ENCODE measurements at regions not wholly inside any gene's neighbourhood (a gene's known extent, or its start where the extent isn't known, plus 50 kb on each side); places are given as distances from the start of the nearest gene placed in this dataset.

DNA sequence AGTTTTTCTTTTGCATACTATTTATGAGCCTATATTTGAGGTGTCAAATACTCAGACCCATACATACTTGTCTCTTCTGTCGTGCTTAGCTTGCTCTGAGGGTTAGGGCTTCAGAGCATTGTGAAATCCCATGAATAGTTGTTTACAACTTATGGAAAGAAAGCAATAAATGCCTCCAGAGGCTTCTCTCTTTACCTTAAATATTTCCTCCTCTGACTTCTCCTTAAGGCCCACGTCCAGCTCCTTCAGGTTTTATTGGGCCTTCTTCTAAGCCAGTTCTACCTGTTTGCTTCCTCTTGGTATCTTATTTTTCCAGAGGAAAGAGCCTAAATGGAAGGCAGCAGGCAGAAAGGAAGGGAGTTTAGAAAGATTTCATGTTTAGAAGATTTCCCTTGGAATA lies 218.6 kb downstream of the SPTSSA start:
- no peaks in the 10 kb centered on the region for H3K4me1 ChIP-seq (ENCODE audit: insufficient read depth, low read length)
- no peak overlapping the region for H2AFZ ChIP-seq (ENCODE audit: low read depth, low read length)
- no peaks in the 10 kb centered on the region for H3K9me3 ChIP-seq (ENCODE audit: low read length)
- no peak overlapping the region for H3K4me3 ChIP-seq (ENCODE audit: low read length)
- no peaks in the 10 kb centered on the region for H3K36me3 ChIP-seq (ENCODE audit: insufficient read depth, low read length)
- H3K27me3 ChIP-seq (ENCODE audit: insufficient read depth, low read length) = no peaks in the 10 kb centered on the region

DNA sequence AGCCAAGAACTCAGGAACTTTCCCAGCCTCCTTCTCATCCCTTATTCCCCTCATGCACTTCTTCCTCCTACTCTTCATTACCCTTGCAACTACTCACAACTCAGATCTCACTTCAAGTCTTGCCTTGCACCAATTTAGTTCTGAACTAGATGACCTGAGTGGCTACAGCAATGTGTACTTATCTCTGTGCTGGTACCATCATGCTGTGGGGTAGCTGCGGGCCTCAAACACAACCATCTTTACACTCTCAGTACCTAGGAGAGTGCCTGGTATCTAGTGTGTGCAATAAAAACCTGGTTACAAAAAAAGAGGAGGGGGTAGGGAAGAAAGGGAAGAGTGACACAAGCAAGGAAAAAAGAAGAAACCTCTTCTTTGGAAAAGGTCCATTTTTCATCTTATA lies 219.0 kb downstream of the SPTSSA start:
- Histone ChIP-seq H3K27me3 (ENCODE audit: insufficient read depth, low read length) (no peaks in the 10 kb centered on the region), H3K4me3 (ENCODE audit: low read length) (no peak overlapping the region), H3K36me3 (ENCODE audit: insufficient read depth, low read length) (no peaks in the 10 kb centered on the region), H3K9me3 (ENCODE audit: low read length) (no peaks in the 10 kb centered on the region), H2AFZ (ENCODE audit: low read depth, low read length) (no peak overlapping the region), H3K4me1 (ENCODE audit: insufficient read depth, low read length) (no peaks in the 10 kb centered on the region)

DNA sequence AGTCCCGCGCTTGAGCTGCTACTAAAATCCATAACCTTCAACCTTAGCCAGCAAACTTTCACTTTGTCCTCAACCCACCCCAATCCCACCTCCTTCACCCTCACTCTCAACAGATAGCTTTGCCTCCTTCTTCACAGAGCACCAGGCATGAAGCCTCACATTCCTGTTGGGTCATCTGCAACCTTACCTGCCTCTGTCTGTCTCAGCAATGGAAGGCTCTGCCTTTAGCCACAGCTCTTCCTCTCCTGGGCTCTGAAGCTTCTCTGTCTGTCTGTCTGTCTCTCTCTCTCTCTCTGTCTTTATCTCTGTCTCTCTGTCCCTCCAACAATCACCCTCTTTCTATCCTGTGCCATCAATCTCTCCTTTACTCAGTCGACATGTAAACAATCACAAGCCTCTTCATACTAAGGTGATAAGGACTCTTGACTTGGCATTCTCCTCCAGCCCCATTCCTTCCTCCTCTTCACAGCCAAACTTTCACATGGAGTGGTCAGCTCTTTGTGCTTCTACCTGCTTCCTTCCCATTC lies 220.8 kb downstream of the SPTSSA start:
- Histone ChIP-seq H3K4me3 (ENCODE audit: low read length) (no peak overlapping the region), H3K4me1 (ENCODE audit: insufficient read depth, low read length) (no peaks in the 10 kb centered on the region), H3K36me3 (ENCODE audit: insufficient read depth, low read length) (no peaks in the 10 kb centered on the region), H3K27me3 (ENCODE audit: insufficient read depth, low read length) (no peaks in the 10 kb centered on the region), H2AFZ (ENCODE audit: low read depth, low read length) (no peak overlapping the region), H3K9me3 (ENCODE audit: low read length) (no peaks in the 10 kb centered on the region)

DNA sequence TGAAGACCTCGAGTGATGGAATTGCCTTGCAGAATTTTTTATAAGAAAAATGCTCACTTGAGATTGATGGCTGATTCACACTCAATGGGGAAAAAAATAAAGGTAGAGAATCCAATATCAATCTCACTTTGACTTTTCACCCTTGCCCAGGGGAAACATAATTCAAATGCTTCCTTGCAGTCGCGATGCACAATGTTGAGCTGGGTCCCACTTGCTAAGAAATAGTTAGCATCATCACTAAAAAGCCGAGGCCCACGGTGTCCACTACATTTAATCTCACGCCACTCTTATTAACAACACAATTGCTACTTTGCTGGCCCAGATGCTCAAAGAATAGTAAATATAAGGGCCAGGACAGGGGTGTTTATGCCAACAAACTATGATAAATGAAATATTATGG lies 223.4 kb downstream of the SPTSSA start:
- Histone ChIP-seq H3K27me3 (ENCODE audit: insufficient read depth, low read length) (no peaks in the 10 kb centered on the region), H3K4me3 (ENCODE audit: low read length) (no peak overlapping the region), H3K4me1 (ENCODE audit: insufficient read depth, low read length) (no peaks in the 10 kb centered on the region)

DNA sequence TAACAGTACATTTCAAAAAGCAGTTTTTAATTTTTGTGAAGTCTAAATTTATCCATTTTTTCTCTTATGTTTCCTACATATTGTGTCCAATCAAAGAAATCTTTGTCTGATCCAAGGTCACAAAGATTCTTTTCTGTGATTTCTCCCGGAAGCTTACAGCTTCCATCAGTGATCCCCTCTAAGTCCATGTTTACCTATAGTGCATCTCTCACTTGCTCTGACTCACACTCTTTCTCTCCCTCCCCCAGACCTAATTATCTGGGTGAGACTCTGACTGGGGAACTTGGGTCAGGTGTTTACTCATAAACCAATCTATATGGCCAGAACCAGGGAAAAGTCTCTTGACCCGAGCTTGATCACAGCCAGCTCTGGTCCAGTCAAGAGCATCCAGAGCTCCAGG lies 224.4 kb downstream of the SPTSSA start:
- Histone ChIP-seq H2AFZ (ENCODE audit: low read depth, low read length) (no peak overlapping the region), H3K36me3 (ENCODE audit: insufficient read depth, low read length) (no peaks in the 10 kb centered on the region), H3K9me3 (ENCODE audit: low read length) (no peaks in the 10 kb centered on the region), H3K27me3 (ENCODE audit: insufficient read depth, low read length) (no peaks in the 10 kb centered on the region), H3K4me3 (ENCODE audit: low read length) (no peak overlapping the region), H3K4me1 (ENCODE audit: insufficient read depth, low read length) (no peaks in the 10 kb centered on the region)

More for the DNA sequence above, 223.4 kb downstream of the SPTSSA start:
- Histone ChIP-seq H3K9me3 (ENCODE audit: low read length) (no peaks in the 10 kb centered on the region), H3K36me3 (ENCODE audit: insufficient read depth, low read length) (no peaks in the 10 kb centered on the region), H2AFZ (ENCODE audit: low read depth, low read length) (no peak overlapping the region)

DNA sequence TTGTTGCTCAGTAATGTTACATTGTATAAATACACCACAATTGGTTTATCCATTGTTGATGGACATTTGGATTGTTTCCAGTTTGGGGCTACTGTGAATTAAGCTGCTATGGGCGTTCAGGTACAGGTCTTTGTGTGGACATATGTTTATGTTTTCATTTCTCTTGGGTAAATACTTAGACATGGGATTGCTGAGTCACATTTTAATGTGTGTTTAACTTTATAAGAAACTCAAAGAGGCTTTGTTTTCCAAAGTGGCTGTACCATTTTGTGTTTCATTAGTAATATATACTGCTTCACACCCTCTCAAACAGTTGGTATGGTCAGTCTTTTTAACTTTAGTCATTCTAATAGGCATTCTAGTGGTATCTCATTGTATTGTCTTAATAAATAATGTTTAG lies 225.0 kb downstream of the SPTSSA start:
- Histone ChIP-seq H3K4me1 (ENCODE audit: insufficient read depth, low read length) (no peaks in the 10 kb centered on the region), H2AFZ (ENCODE audit: low read depth, low read length) (no peak overlapping the region), H3K4me3 (ENCODE audit: low read length) (no peak overlapping the region), H3K9me3 (ENCODE audit: low read length) (no peaks in the 10 kb centered on the region), H3K36me3 (ENCODE audit: insufficient read depth, low read length) (no peaks in the 10 kb centered on the region), H3K27me3 (ENCODE audit: insufficient read depth, low read length) (no peaks in the 10 kb centered on the region)

DNA sequence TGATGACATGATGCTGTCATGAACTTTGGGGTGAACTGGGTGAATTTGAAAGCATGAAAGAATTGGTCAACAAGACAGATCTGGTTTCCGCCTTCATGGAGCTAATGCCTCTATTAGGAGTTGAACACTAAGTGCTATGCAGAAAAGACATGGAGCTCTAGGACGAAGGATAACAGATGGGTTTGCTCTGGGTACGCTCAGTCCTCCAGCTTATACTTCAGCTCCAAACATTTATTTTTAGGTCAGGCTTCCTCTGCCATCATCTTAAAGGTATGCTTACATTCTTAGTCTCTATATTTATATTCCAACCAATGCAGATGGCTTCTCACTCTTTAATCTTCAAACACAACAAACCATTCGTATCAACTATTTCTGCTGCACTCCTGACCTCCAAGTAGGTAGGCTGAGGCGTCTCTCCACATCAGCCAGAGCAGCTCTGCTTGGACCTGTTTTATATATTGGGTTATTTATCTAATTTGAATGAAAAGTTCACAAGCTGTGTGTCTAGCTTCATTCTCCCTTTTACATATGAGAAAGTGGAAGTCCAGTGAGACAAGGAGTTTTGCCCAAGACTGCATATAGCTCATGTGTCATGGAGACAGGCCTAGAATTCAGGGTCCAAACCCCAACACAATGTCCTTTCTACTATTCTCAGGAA lies 226.3 kb downstream of the SPTSSA start:
- Histone ChIP-seq H2AFZ (ENCODE audit: low read depth, low read length) (no peak overlapping the region), H3K36me3 (ENCODE audit: insufficient read depth, low read length) (no peaks in the 10 kb centered on the region), H3K27me3 (ENCODE audit: insufficient read depth, low read length) (no peaks in the 10 kb centered on the region), H3K4me3 (ENCODE audit: low read length) (no peak overlapping the region), H3K9me3 (ENCODE audit: low read length) (no peaks in the 10 kb centered on the region), H3K4me1 (ENCODE audit: insufficient read depth, low read length) (no peaks in the 10 kb centered on the region)

DNA sequence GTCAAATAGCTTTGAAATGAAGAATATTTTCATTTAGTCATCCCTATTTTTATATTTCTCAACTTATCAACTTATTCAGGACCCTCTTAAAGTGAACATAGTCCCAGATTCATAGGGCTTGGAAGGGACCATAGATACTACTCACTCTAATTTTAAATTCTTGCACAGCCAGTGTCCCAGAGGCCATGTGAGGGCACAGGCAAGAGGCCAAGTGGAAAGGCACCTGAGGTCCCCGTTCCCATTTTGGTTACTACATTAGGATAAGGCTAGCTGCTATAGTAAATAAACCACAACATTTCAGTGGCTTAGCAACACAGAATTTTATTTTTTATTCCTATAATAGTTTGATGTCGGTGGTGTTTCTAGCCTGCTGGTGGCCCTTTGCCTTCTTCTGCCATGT lies 227.8 kb downstream of the SPTSSA start:
- Histone ChIP-seq H3K36me3 (ENCODE audit: insufficient read depth, low read length) (no peaks in the 10 kb centered on the region), H3K9me3 (ENCODE audit: low read length) (no peaks in the 10 kb centered on the region), H3K27me3 (ENCODE audit: insufficient read depth, low read length) (no peaks in the 10 kb centered on the region), H3K4me1 (ENCODE audit: insufficient read depth, low read length) (no peaks in the 10 kb centered on the region), H2AFZ (ENCODE audit: low read depth, low read length) (no peak overlapping the region), H3K4me3 (ENCODE audit: low read length) (no peak overlapping the region)

DNA sequence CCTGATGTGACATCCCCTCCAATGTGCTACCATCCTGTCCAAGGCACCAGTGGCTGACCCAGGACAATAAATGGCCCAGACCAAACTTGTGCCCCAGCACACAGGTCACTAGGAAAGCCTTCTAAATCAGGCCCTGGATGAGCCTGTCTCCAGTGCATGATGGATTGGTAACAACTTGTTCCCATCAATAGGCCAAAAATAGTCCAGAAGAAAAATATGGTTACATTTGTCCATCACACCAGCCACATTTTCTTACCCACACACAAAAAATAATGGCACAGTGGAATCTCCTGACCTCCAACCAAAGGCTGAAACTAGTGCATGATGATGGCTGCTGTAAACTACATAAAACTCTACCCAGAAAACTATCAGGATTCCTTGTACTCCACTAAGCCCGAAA lies 228.4 kb downstream of the SPTSSA start:
- Histone ChIP-seq H3K36me3 (ENCODE audit: insufficient read depth, low read length) (no peaks in the 10 kb centered on the region), H3K27me3 (ENCODE audit: insufficient read depth, low read length) (no peaks in the 10 kb centered on the region), H3K4me1 (ENCODE audit: insufficient read depth, low read length) (no peaks in the 10 kb centered on the region), H3K4me3 (ENCODE audit: low read length) (no peak overlapping the region), H3K9me3 (ENCODE audit: low read length) (no peaks in the 10 kb centered on the region), H2AFZ (ENCODE audit: low read depth, low read length) (no peak overlapping the region)

DNA sequence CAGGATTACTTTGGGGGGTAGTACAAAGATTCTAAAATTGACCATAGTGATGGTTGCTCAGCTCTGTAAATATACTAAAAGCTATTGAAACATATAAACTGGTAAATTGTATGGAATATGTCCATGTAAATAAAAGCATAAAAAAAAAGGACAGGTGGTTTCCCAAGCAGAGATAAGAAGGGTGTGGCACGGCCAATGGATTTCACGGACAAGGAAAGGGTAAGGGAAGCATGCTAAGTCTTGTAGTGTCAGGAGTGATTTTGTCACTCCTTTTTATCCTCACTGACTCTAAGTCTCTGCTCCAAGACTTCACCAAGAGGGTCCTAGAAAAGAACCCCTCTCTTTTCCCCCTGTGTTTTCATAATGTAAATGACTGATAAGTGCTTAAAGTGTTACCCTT lies 229.2 kb downstream of the SPTSSA start:
- H3K9me3 ChIP-seq (ENCODE audit: low read length) = no peaks in the 10 kb centered on the region
- H3K27me3 ChIP-seq (ENCODE audit: insufficient read depth, low read length) = no peaks in the 10 kb centered on the region
- H3K4me3 ChIP-seq (ENCODE audit: low read length) = no peak overlapping the region
- peaks cover under 1% of the 10 kb centered on the region for H3K4me1 ChIP-seq (ENCODE audit: insufficient read depth, low read length)
- no peak overlapping the region for H2AFZ ChIP-seq (ENCODE audit: low read depth, low read length)
- H3K36me3 ChIP-seq (ENCODE audit: insufficient read depth, low read length) = no peaks in the 10 kb centered on the region

DNA sequence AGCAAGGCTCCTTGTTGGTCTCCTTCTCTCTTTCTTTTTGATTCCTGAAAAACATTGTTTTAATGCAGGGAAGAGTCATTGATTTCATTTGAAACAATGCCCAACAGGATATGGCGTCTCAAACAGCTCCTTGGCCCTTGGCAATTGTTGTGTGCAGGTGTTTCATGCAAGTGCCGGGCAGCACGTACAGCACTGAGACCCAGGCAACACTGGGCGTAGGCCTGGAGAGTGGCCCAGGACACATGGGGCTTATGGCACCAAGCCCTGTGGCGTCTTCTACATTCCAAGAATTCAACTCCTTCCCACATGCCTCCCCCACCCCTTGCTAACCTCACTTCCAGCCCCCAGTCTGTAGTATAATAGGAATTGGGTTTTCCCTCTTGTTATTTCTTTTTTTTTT lies 230.4 kb downstream of the SPTSSA start:
- no peaks in the 10 kb centered on the region for H3K9me3 ChIP-seq (ENCODE audit: low read length)
- H3K27me3 ChIP-seq (ENCODE audit: insufficient read depth, low read length) = no peaks in the 10 kb centered on the region
- no peak overlapping the region for H2AFZ ChIP-seq (ENCODE audit: low read depth, low read length)
- no peaks in the 10 kb centered on the region for H3K36me3 ChIP-seq (ENCODE audit: insufficient read depth, low read length)
- H3K4me3 ChIP-seq (ENCODE audit: low read length) = no peak overlapping the region
- peaks cover 3% of the 10 kb centered on the region for H3K4me1 ChIP-seq (ENCODE audit: insufficient read depth, low read length)

DNA sequence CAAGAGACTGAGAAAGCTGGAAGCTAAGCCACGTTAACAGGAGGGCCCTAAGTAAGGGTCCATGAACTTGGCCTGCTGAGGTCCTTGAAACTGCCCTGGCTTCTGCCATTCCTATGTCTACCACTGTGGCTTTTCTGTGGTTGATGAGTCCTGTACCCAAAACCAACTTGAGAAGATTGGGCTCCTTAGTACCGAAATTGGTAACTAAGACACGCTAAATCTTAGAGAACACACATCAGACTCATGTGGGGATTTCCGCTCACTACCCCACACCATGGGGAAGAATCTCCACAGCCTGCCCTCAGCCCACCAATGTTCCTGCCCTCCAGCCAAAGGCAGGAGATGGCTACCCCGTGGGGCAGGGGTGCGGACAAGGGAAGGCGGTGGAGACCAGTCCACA lies 232.9 kb downstream of the SPTSSA start:
- Histone ChIP-seq H3K9me3 (ENCODE audit: low read length) (no peaks in the 10 kb centered on the region), H3K4me3 (ENCODE audit: low read length) (no peak overlapping the region), H3K27me3 (ENCODE audit: insufficient read depth, low read length) (no peaks in the 10 kb centered on the region), H2AFZ (ENCODE audit: low read depth, low read length) (no peak overlapping the region), H3K36me3 (ENCODE audit: insufficient read depth, low read length) (no peaks in the 10 kb centered on the region), H3K4me1 (ENCODE audit: insufficient read depth, low read length) (peaks cover 3% of the 10 kb centered on the region)

DNA sequence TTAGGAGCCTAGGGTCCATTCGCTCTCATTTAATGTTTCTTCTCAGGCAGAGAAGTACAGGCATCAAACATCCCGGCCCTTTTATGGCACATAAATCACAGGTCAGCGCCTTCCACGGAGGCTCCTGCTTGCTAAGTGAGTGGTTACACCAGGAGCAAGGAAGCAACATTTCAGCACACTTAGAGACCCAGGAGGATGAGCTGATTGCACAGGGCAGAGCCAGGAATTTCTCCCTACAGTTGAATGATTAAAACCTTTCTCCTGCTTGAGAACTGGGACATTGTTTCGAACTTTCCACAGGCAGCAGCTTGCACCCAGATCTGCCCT lies 233.4 kb downstream of the SPTSSA start:
- H3K4me3 ChIP-seq (ENCODE audit: low read length) = no peak overlapping the region
- no peaks in the 10 kb centered on the region for H3K27me3 ChIP-seq (ENCODE audit: insufficient read depth, low read length)
- H2AFZ ChIP-seq (ENCODE audit: low read depth, low read length) = no peak overlapping the region

More for the DNA sequence above, 233.4 kb downstream of the SPTSSA start:
- Histone ChIP-seq H3K9me3 (ENCODE audit: low read length) (no peaks in the 10 kb centered on the region), H3K36me3 (ENCODE audit: insufficient read depth, low read length) (no peaks in the 10 kb centered on the region), H3K4me1 (ENCODE audit: insufficient read depth, low read length) (peaks cover 8% of the 10 kb centered on the region)
